Panc1 (cell line): ENCODE measurements at regions not wholly inside any gene's neighbourhood (a gene's known extent, or its start where the extent isn't known, plus 50 kb on each side); places are given as distances from the start of the nearest gene placed in this dataset.

ENCODE experiments used
- POLR2AphosphoS5 ChIP-seq: IDR thresholded peaks from 2 replicates; pipeline ENCODE4 v1.6.1; 2012; ENCODE audit warnings: mild to moderate bottlenecking, low read depth, low read length, moderate library complexity
- SIN3A ChIP-seq: IDR thresholded peaks from 2 replicates; pipeline ENCODE4 v1.6.1; 2012; ENCODE audit warnings: low read depth, mild to moderate bottlenecking, low read length, moderate library complexity, borderline replicate concordance; ENCODE audit not compliant: insufficient read depth
- TF ChIP-seq, protein P1 (sequence below): fragments of 450-650 bp; IDR thresholded peaks from 2 replicates; pipeline ENCODE4 v1.5.1; 2017; ENCODE audit warnings: mild to moderate bottlenecking

DNA sequence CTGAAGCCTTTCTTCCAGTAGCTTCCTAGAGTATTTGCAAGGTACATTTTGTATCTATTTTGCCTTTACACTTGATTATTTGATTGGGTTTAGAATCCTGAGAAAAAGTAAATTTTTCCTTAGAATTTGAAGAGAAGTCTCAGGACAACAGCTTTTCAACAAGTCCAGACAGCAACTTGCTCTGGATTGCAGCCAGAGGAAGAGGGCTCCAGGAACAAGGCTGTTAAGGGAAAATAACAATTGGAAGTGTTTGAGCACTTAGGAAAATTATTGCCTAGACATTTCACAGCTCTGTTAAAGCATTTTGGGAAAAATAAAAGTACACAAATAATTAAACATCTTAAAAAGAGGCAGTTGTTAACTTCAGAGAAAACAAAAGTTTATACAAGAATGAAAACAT, 58.3 kb upstream of the RAPGEF4 start:
- TF ChIP-seq, protein P1, sequence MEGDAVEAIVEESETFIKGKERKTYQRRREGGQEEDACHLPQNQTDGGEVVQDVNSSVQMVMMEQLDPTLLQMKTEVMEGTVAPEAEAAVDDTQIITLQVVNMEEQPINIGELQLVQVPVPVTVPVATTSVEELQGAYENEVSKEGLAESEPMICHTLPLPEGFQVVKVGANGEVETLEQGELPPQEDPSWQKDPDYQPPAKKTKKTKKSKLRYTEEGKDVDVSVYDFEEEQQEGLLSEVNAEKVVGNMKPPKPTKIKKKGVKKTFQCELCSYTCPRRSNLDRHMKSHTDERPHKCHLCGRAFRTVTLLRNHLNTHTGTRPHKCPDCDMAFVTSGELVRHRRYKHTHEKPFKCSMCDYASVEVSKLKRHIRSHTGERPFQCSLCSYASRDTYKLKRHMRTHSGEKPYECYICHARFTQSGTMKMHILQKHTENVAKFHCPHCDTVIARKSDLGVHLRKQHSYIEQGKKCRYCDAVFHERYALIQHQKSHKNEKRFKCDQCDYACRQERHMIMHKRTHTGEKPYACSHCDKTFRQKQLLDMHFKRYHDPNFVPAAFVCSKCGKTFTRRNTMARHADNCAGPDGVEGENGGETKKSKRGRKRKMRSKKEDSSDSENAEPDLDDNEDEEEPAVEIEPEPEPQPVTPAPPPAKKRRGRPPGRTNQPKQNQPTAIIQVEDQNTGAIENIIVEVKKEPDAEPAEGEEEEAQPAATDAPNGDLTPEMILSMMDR, result no peak
- TF ChIP-seq POLR2AphosphoS5, result no peak
- TF ChIP-seq SIN3A, result no peak
